Endothelial cell (in vitro differentiated cells): ENCODE measurements at regions not wholly inside any gene's neighbourhood (a gene's known extent, or its start where the extent isn't known, plus 50 kb on each side); places are given as distances from the start of the nearest gene placed in this dataset.

ENCODE experiments used
- DNase-seq: peaks from one replicate; pipeline ENCODE4 v3.0.0; 2021; ENCODE audit warnings: low spot score
- H3K27ac Mint-ChIP-seq: one replicate; pipeline ENCODE4 v1.8.0; 2021; ENCODE audit warnings: mixed read lengths, inconsistent platforms; ENCODE audit not compliant: unreplicated experiment
- H3K27me3 Mint-ChIP-seq: one replicate; pipeline ENCODE4 v1.8.0; 2021; ENCODE audit warnings: mild to moderate bottlenecking, moderate library complexity, mixed read lengths, inconsistent platforms; ENCODE audit not compliant: unreplicated experiment
- H3K36me3 Mint-ChIP-seq: one replicate; pipeline ENCODE4 v1.8.0; 2021; ENCODE audit warnings: mild to moderate bottlenecking, low read depth, mixed read lengths, inconsistent platforms; ENCODE audit not compliant: unreplicated experiment
- H3K4me1 Mint-ChIP-seq: one replicate; pipeline ENCODE4 v1.8.0; 2021; ENCODE audit warnings: mild to moderate bottlenecking, mixed read lengths, inconsistent platforms; ENCODE audit not compliant: unreplicated experiment
- H3K4me3 Mint-ChIP-seq: one replicate; pipeline ENCODE4 v1.8.0; 2021; ENCODE audit warnings: mild to moderate bottlenecking, mixed read lengths, inconsistent platforms; ENCODE audit not compliant: unreplicated experiment
- H3K9me3 Mint-ChIP-seq: one replicate; pipeline ENCODE4 v1.8.0; 2021; ENCODE audit warnings: mixed read lengths, inconsistent platforms; ENCODE audit not compliant: unreplicated experiment
- CTCF ChIP-seq: fragments of 200-600 bp; sonication (generic); IDR thresholded peaks from one replicate; pipeline ENCODE4 v1.5.0; 2021; ENCODE audit warnings: antibody characterized with exemption; ENCODE audit not compliant: unreplicated experiment

- DNase-seq, result no peak
- H3K4me3 Mint-ChIP-seq, result no peak overlapping the region
- H3K4me1 Mint-ChIP-seq, result no peaks in the 10 kb centered on the region
- TF ChIP-seq CTCF, result no peak
- peaks cover 2% of the 10 kb centered on the region for H3K27me3 Mint-ChIP-seq
- no peak overlapping the region for H3K27ac Mint-ChIP-seq
- no peaks in the 10 kb centered on the region for H3K9me3 Mint-ChIP-seq
- no peaks in the 10 kb centered on the region for H3K36me3 Mint-ChIP-seq
Observed at GRCh38 chr15:97598353-97598798, 362.1 kb upstream of the ARRDC4 start.

GRCh38 chr15:97600190-97600589 lies 360.3 kb upstream of the ARRDC4 start:
- Mint-ChIP-seq H3K27ac (no peak overlapping the region), H3K36me3 (no peaks in the 10 kb centered on the region), H3K9me3 (no peaks in the 10 kb centered on the region), H3K27me3 (peaks cover 2% of the 10 kb centered on the region), H3K4me3 (no peak overlapping the region), H3K4me1 (no peaks in the 10 kb centered on the region)
- no peak for DNase-seq
- no peak for TF ChIP-seq CTCF

- H3K27me3 Mint-ChIP-seq, result no peaks in the 10 kb centered on the region
- no peak for DNase-seq
- no peaks in the 10 kb centered on the region for H3K9me3 Mint-ChIP-seq
- H3K4me3 Mint-ChIP-seq, result no peak overlapping the region
- no peaks in the 10 kb centered on the region for H3K36me3 Mint-ChIP-seq
- no peak overlapping the region for H3K27ac Mint-ChIP-seq
- TF ChIP-seq CTCF, result no peak
- no peaks in the 10 kb centered on the region for H3K4me1 Mint-ChIP-seq
Observed at GRCh38 chr15:97604677-97605076, 355.8 kb upstream of the ARRDC4 start.

- H3K4me3 Mint-ChIP-seq, result no peak overlapping the region
- no peak overlapping the region for H3K27ac Mint-ChIP-seq
- no peaks in the 10 kb centered on the region for H3K36me3 Mint-ChIP-seq
- no peaks in the 10 kb centered on the region for H3K4me1 Mint-ChIP-seq
- no peaks in the 10 kb centered on the region for H3K27me3 Mint-ChIP-seq
- H3K9me3 Mint-ChIP-seq, result no peaks in the 10 kb centered on the region
- DNase-seq, result no peak
- no peak for TF ChIP-seq CTCF
Observed at GRCh38 chr15:97615114-97615513, 345.4 kb upstream of the ARRDC4 start.

GRCh38 chr15:97623091-97623661 lies 337.3 kb upstream of the ARRDC4 start:
- Mint-ChIP-seq H3K36me3 (no peaks in the 10 kb centered on the region), H3K27ac (no peak overlapping the region), H3K4me1 (no peaks in the 10 kb centered on the region), H3K4me3 (no peak overlapping the region), H3K9me3 (no peaks in the 10 kb centered on the region), H3K27me3 (no peaks in the 10 kb centered on the region)
- DNase-seq, result no peak
- TF ChIP-seq CTCF, result no peak
